ENCODE measurements at regions not wholly inside any gene's neighbourhood (a gene's known extent, or its start where the extent isn't known, plus 50 kb on each side); places are given as distances from the start of the nearest gene placed in this dataset.

GRCh38 chr1:60899464-60899863 lies 182.9 kb upstream of the NFIA start:
- no peak for TF ChIP-seq POLR2A (IDR thresholded peaks at IDR 0.05)
- TF ChIP-seq CTCF (IDR thresholded peaks at IDR 0.05): no peak
